WI38 (cell line): ENCODE measurements at regions not wholly inside any gene's neighbourhood (a gene's known extent, or its start where the extent isn't known, plus 50 kb on each side); places are given as distances from the start of the nearest gene placed in this dataset.

Source experiments
- H3K4me3 ChIP-seq: 2 replicates; pipeline ENCODE4 v1.5.1; 2011; ENCODE audit warnings: low read depth, mild to moderate bottlenecking, control low read depth, low read length
- CTCF ChIP-seq: IDR thresholded peaks from 2 replicates; pipeline ENCODE4 v1.5.1; 2012; ENCODE audit warnings: low read depth, mild to moderate bottlenecking, control low read depth, low read length

DNA sequence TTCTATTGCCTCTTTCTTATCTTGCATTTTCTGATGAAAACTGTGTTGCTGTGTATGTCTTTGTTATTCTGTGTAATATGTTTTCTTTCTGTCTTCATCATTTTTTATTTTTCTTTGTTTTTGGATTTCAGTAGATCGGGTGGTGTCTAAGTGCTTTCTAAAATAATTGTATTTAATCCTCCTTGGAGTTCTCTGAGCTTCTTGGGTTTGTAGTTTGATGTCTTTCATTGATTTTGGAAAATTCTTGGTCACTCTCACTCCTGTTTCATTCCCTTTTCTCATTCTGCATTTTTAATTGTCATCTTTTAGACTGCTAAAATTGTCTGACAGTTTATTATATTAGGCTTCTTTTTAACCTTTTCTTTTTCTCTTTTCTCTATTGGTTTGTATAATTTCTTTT lies 560.5 kb downstream of the IRX1 start:
- no peak overlapping the region for H3K4me3 ChIP-seq
- no peak for TF ChIP-seq CTCF

DNA sequence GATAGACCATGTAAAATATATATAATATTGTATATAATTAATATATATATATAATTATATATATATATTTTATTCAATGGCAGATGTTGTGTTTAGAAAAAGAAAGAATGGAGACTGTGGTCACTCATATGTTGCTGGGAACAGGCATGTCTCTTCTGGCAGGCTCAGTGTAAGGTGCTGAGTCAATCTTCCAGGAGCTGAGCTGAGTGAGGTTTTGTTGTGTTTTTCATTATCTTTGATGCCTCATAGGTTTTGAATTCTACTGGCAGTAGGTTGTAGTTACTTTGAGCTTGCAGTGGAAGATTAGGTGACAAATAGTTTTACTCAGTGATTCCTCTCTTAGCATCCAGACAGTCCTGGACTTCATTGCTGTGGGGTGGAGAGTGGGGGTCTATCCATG lies 561.3 kb downstream of the IRX1 start:
- no peak overlapping the region for H3K4me3 ChIP-seq
- no peak for TF ChIP-seq CTCF

DNA sequence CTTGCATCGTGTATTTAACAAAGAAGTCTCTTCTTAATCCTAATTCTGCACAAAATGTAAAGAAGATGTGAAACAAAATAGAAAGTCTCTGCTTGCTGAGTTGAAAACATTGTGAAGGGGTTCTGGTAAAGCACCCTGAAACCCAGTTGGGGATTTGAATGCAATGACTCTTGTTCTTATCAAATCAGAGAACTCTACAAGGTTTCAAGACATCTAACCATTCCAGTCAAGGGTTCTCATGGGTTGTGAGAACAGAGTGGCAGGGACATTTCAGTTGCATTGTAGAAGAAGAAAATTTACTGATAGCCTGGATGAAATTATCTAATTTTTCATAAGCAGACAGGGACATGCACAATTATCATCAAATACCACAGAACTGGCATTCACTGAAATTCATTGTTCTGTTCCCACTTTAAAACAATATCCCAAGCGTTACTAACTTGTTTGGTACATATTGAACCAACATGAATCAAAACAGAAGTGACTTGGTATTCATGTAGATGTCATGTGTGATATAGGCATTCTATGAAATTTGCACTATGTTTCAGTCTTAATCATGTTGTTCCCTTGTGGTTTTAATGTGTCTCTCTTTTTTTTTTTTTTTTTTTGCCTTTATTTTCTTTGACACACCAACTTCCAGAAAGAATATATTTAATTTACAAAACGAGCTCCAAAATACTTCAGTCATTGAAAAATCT lies 563.3 kb downstream of the IRX1 start:
- H3K4me3 ChIP-seq, result no peak overlapping the region
- no peak for TF ChIP-seq CTCF

GRCh38 chr5:4159681-4160080 lies 564.0 kb downstream of the IRX1 start:
- no peak overlapping the region for H3K4me3 ChIP-seq
- no peak for TF ChIP-seq CTCF

DNA sequence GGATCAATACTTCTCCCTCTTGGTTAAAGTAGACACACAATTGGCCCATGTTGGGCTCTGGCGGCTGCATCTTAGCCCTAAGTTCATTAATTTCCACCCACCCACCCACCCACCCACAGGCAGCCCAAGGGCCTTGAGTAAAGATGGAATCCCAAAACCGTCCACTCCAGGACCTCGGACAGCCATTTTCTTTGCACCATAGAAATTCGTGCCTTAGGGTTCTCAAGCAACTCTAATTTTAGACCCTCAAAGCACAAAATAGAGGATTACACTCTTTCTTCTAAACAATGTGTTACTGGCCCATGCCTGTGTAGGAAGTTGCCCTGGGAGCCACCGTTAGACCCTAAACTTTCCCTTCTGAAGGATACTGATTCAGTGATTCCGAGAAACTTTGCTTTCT lies 568.5 kb downstream of the IRX1 start:
- no peak for TF ChIP-seq CTCF
- H3K4me3 ChIP-seq, result no peak overlapping the region

DNA sequence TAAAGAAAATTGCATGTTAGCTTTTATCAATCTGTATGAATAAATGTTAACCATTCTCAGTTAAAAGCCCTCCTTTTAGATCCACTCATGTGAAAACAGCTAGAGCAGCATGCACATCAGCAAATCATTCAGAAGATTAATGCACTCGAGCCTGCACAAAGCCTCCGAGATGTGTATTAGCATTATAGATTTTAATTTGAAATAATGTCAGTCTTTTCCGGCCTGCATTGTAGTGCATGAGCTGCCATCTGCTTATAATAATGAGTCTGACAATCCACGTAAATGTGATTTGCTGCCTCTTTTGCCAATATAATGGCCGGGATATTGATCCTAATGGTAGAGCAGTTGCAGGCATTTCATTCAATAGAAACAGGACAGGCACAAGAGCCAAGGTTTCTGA lies 585.1 kb downstream of the IRX1 start:
- H3K4me3 ChIP-seq, result no peak overlapping the region
- no peak for TF ChIP-seq CTCF

- no peak for TF ChIP-seq CTCF
- no peak overlapping the region for H3K4me3 ChIP-seq
Observed at GRCh38 chr5:4182144-4182543, 586.5 kb downstream of the IRX1 start.
